Activated CD4-positive, alpha-beta T cell treated with anti-CD3 and anti-CD28 coated beads, Interleukin-2, amount 10 ng/mL, durations not matched to agents 24 days and 14 days (primary cell): ENCODE measurements at regions not wholly inside any gene's neighbourhood (a gene's known extent, or its start where the extent isn't known, plus 50 kb on each side); places are given as distances from the start of the nearest gene placed in this dataset.
"Not testable (repeated sequence)": the region's sequence is repeated elsewhere in the genome, so short reads cannot be mapped to it uniquely, and the experiment has no call there.

ENCODE experiments used
- DNase-seq: peaks from one replicate; pipeline ENCODE4 v3.0.0; 2022
- H3K27ac Mint-ChIP-seq: one replicate; pipeline ENCODE4 v1.8.0; 2022; ENCODE audit warnings: mild to moderate bottlenecking, mixed read lengths
- H3K27me3 Mint-ChIP-seq: one replicate; pipeline ENCODE4 v1.8.0; 2022; ENCODE audit warnings: mixed read lengths
- H3K36me3 Mint-ChIP-seq: one replicate; pipeline ENCODE4 v1.8.0; 2022; ENCODE audit warnings: low read depth, mild to moderate bottlenecking, mixed read lengths
- H3K4me1 Mint-ChIP-seq: one replicate; pipeline ENCODE4 v1.8.0; 2021; ENCODE audit warnings: mixed read lengths
- H3K4me3 Mint-ChIP-seq: one replicate; pipeline ENCODE4 v1.8.0; 2022; ENCODE audit warnings: mild to moderate bottlenecking, moderate library complexity, mixed read lengths
- H3K9me3 Mint-ChIP-seq: one replicate; pipeline ENCODE4 v1.8.0; 2021; ENCODE audit warnings: mixed read lengths
- intact Hi-C: fragments of 100-400 bp; cut with micrococcal nuclease; formaldehyde crosslinking; loops from one replicate; pipeline ENCODE4 v1.15.1; 2023

DNA sequence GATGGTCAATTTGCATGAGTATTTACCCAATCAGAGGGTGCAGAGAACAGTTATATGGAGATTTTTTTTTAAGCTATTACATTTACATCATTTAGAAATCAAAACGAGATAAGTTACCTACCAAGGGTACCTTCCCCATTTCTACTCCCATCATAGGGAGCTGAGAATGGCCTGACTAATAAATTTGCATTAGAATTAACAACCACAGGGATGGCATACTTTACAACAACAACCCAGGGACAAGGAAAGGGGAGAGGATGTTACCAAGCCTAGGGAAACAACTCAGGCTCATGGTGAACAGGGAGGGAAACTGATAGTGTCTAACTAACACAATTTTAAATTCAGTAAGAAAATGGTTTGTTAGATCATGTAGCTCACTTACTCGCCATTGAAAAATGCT lies 105.8 kb upstream of the ZNF658 start:
- intact Hi-C loops, H3K27me3 Mint-ChIP-seq, H3K36me3 Mint-ChIP-seq, H3K4me1 Mint-ChIP-seq, H3K4me3 Mint-ChIP-seq, H3K9me3 Mint-ChIP-seq, H3K27ac Mint-ChIP-seq, DNase-seq: not testable (repeated sequence)

DNA sequence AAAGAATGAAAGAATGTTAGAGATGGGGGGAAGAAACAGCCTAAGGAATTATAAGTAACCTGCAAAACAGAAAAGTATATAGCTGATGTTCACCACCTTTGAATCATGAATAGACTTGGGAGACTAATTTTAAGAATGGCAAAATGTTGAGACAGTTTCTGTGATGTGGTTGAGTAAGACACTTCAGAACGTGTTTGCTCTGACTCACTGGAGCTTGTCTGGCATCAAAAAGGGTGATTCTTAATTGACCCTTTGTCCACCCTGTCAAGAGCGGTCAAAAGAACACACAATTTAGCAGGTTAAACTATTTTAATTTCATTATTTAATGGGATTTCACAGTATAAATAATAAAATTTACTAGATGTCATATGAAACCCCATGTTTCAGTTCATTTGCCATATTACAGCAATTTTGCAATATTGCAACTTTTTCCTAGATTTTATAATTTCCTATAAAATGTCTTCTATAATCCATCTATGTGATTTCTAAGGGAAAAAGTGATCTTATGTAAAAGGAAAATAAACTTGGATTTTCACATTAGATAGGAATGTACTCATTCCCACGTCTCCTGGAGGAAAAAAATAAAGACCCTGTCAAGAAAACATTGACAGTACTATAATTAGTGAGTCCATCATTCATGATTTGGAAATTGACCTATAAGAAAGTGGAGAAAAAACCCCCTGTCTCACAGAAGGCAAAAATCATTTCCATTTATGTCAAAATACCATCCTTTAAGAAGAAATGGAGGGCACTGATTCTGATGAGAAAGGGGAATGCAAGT lies 104.6 kb upstream of the ZNF658 start:
- H3K4me3 Mint-ChIP-seq, H3K9me3 Mint-ChIP-seq, intact Hi-C loops, H3K36me3 Mint-ChIP-seq, H3K27ac Mint-ChIP-seq, H3K4me1 Mint-ChIP-seq, DNase-seq, H3K27me3 Mint-ChIP-seq: not testable (repeated sequence)

DNA sequence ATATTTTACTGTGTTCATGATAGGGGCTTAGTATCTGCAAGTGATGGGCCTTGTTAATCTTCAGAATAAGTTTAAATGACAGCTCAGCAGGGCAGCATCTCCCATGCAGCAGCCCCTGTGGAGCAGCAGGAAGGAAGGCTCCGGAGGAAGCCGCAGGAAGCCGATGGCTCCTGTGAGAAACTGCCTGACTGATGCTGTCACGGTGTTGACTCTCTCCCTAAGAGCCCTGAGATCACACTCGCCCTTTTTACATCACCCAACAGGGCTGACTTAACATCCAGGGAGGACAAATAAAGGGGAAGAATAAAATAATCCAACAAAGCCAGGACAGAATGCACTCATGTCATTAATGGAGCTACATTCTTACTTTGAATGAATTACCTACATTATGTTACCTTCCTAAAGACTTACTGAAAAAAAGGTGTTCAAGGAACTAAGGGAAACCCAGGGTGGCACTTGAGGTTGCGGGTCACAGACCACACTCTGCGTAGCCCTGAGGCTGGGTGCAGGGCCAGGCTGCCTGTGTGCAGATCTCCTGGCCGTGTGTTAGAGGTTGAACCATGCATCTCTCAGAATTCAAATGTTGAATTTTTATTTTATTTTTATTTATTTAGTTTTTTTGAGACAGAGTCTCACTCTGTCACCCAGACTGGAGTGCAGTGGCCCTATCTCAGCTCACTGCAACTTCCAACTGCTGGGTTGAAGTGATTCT lies 102.5 kb upstream of the ZNF658 start:
- intact Hi-C loops, H3K27me3 Mint-ChIP-seq, H3K27ac Mint-ChIP-seq, H3K36me3 Mint-ChIP-seq, H3K4me1 Mint-ChIP-seq, DNase-seq, H3K9me3 Mint-ChIP-seq, H3K4me3 Mint-ChIP-seq: not testable (repeated sequence)

DNA sequence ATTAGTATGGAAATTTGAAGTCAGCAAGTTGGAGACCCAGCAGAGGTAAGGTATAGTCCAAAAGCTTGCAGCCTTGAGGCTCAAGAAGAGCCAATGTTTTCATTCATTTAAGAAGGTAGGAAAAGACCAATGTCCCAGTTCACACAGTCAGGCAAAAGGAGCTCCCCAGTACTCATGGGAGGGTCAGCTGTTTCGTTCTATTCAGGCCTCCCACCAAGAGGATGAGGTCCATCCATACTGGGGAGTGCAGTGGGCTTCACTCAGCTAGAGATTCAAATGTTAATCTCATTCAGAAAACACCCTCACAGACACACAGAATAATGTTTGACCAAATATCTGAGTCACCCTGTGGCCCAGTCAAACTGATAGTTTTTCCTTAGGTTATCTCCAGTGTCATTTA lies 96.9 kb upstream of the ZNF658 start:
- DNase-seq, H3K27ac Mint-ChIP-seq, H3K4me3 Mint-ChIP-seq, intact Hi-C loops, H3K4me1 Mint-ChIP-seq, H3K36me3 Mint-ChIP-seq, H3K9me3 Mint-ChIP-seq, H3K27me3 Mint-ChIP-seq: not testable (repeated sequence)

DNA sequence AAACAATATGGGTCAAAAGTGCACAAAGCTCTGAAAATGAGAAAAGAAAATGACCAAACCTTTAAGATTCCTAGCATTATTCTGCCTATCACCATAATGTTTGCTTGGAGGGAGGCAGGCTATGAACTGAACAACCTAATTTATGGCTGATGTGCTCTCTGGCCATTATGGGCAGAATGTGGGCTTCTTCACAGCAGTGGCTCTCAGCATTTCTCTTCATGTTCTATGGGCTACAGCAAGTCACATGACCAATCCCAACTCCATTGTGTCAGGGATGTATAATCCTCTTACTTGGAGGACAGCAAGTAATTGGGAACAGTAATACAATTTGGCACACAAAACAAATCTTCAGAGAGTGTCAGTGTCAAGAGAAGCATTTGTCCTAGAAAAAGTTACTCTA lies 90.3 kb upstream of the ZNF658 start:
- intact Hi-C loops, H3K27me3 Mint-ChIP-seq, DNase-seq, H3K27ac Mint-ChIP-seq, H3K4me3 Mint-ChIP-seq, H3K4me1 Mint-ChIP-seq, H3K9me3 Mint-ChIP-seq, H3K36me3 Mint-ChIP-seq: not testable (repeated sequence)

DNA sequence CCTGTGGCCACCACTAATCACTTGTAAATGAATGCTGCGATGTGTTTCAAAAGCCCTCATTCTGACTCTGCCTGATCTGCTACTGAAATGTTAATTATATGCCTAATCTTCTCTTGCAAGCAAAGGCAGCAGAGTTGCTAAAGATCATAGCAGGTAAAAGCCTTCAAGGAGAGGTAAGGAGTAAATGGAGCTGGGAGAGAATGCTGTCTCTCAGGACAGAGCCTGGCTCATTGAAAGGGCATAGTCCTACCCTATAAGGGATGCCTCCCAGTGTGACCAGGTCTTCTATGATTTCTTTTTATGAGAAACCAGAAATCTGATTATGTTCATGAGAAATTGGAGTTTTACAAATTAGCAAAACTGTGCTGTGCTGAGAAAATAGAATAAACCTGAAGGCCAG lies 88.2 kb upstream of the ZNF658 start:
- H3K4me3 Mint-ChIP-seq, intact Hi-C loops: not testable (repeated sequence)

DNA sequence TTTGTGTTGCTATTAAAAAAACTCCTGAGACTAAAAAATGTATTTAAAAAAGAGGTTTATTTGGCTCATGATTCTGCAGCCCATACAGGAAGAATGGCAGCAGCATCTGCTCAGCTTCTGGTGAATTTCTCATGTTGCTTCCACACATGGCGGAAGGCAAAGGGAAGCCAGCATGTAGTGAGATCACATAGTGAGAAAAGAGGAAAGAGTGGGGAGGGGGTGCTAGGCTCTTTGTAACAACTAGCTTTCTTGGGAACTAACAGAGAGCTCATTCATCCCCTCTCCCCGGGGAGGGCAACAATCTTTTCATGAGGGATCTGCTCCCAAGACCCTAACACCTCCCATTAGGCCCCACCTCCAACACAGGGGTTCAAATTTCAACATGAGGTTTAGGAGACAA lies 87.6 kb upstream of the ZNF658 start:
- H3K4me1 Mint-ChIP-seq, intact Hi-C loops, H3K27ac Mint-ChIP-seq, H3K9me3 Mint-ChIP-seq, H3K4me3 Mint-ChIP-seq, DNase-seq, H3K36me3 Mint-ChIP-seq, H3K27me3 Mint-ChIP-seq: not testable (repeated sequence)

More for the DNA sequence above, 88.2 kb upstream of the ZNF658 start:
- H3K36me3 Mint-ChIP-seq, H3K27ac Mint-ChIP-seq, H3K27me3 Mint-ChIP-seq, H3K4me1 Mint-ChIP-seq, H3K9me3 Mint-ChIP-seq, DNase-seq: not testable (repeated sequence)

DNA sequence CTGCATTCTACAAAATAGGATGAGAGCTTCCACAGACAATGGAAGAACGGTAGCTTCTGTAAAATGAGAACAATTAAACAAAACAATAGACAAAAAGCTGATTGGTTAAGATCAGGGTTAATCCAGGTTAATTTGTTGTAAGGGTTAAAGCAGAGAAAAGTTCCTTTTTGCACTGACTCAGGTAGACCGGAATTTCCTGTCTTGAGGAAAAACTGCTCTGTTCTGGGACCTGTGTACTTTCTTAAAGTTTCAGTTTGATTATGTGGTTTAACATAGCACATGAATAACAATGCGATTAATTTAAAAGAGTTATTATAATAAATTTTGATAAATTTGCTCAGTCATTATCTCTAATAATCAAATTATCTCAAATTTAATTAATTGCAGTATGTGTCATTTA lies 86.5 kb upstream of the ZNF658 start:
- H3K4me1 Mint-ChIP-seq, H3K36me3 Mint-ChIP-seq, intact Hi-C loops, DNase-seq, H3K27me3 Mint-ChIP-seq, H3K9me3 Mint-ChIP-seq, H3K4me3 Mint-ChIP-seq, H3K27ac Mint-ChIP-seq: not testable (repeated sequence)

DNA sequence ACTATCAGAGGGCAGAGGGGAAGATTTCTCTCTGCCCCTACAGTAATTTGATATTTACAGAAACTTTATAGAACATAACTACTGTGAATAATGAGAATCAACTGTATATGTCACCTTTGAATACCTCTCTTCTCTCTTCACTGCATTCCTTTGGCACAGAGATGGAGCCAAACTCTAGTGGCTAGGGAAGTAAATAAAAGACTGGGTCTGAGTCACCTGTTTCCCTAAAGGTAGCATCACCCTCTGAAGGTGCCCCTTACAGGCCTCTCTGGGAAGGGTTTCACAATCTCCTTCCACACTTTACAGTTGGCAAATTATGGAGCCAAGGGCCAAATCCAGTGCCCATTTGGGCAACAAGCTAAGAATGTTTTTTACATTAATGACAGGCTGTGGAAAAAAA lies 81.0 kb upstream of the ZNF658 start:
- H3K4me3 Mint-ChIP-seq, intact Hi-C loops, H3K27ac Mint-ChIP-seq, H3K36me3 Mint-ChIP-seq, H3K9me3 Mint-ChIP-seq, H3K4me1 Mint-ChIP-seq, H3K27me3 Mint-ChIP-seq, DNase-seq: not testable (repeated sequence)

DNA sequence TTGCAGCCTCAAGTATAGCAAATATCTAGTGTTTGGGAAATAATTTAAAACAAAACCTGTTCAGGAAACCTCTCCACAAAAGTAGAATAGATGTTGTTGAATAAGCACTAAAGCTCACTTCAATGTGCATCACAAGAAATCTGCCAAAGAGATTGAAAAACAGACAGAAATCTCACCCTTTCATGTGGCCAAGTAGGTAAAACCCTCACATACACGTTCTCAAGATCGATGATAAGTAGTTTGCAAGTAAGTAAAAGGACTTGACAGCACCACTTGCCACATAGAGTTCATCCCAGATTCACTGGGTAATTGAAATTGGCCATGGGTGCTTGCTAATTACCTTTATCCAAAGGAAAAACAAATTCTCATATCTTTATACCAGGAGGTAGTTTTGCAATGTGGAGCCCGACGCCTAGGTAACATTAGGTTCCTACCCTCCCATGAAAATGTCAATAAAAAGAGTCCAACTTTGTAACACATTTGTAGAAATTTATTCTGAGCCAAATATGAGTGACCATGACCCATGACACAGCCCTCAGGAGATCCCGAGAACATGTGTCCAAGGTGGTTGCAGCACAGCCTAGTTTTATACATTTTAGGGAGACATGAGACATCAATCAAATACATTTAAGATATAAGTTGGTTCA lies 80.4 kb upstream of the ZNF658 start:
- intact Hi-C loops, H3K4me1 Mint-ChIP-seq, H3K27ac Mint-ChIP-seq, H3K27me3 Mint-ChIP-seq, H3K4me3 Mint-ChIP-seq, DNase-seq, H3K36me3 Mint-ChIP-seq, H3K9me3 Mint-ChIP-seq: not testable (repeated sequence)

DNA sequence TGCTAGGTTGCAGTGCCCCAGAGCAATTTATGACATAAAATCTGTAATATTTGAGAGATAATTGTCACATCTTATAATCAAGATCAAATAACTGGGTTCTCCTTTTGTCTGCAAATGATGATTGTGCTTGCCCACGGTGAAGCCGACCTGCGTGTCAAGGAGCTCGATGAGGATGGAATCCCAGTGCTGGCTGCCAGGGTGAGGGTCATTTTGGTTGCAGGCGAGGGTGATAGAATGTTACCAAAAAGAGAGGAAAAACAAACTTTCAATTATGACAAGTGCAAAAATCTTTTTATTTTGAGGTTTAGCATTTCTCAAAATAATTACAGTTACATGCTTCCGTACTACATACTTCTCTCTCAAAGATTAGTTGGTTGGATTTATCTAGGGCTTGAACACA lies 76.4 kb upstream of the ZNF658 start:
- H3K36me3 Mint-ChIP-seq, DNase-seq, H3K27ac Mint-ChIP-seq, intact Hi-C loops, H3K4me1 Mint-ChIP-seq, H3K9me3 Mint-ChIP-seq, H3K27me3 Mint-ChIP-seq, H3K4me3 Mint-ChIP-seq: not testable (repeated sequence)

DNA sequence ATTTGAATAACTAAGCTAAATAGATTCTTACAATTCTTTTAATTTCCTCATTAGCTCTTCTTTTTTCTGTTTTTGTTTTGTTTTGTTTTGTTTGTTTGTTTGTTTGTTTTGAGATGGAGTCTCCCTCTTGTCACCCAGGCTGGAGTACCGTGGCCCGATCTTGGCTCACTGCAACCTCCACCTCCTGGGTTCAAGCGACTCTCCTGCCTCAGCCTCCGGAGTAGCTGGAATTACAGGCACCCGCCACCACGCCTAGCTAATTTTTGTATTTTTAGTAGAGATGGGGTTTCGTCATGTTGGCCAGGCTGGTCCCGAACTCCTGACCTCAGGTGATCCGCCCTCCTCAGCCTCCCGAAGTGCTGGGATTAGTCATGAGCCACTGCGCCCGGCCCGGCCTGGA lies 70.7 kb upstream of the ZNF658 start:
- H3K27me3 Mint-ChIP-seq, H3K36me3 Mint-ChIP-seq, H3K27ac Mint-ChIP-seq, H3K4me3 Mint-ChIP-seq, H3K9me3 Mint-ChIP-seq, H3K4me1 Mint-ChIP-seq, intact Hi-C loops, DNase-seq: not testable (repeated sequence)

DNA sequence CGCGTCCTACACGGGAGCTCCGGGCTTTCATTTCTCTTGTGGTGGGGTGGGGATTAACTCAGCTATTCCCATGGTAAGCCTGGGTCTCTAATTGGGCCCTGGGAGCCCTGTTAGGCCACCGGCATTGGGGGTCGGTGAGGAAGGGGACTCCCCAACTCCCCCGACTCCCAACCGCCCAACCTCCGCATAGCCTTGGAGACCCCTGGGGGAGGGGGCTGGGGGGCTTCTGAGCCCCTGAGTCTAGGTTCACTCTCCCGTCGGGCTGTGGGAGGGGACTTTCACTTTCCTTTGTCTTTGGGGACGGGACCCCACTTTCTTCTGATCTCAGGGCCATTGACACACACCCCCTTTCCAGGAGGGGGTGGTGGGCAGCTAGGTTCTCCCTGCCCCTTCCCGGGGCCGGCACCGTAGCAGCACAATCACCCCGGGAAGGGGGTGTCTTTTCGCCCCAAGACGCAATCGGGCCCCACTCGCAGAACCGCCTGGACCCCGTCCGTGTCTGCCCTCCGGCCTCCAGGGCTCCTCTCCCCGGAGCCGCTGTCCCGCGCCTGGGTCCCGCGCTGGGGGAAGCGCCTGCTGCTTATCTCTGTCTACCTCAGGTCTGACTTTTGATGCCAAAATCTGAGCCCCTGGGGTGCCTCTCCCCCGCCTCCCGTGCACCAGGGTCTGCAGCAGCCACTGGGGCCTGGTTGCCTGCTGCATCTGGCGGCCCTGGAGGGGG lies 69.6 kb upstream of the ZNF658 start:
- H3K27me3 Mint-ChIP-seq, H3K4me3 Mint-ChIP-seq, DNase-seq, H3K36me3 Mint-ChIP-seq, intact Hi-C loops, H3K4me1 Mint-ChIP-seq, H3K9me3 Mint-ChIP-seq, H3K27ac Mint-ChIP-seq: not testable (repeated sequence)

DNA sequence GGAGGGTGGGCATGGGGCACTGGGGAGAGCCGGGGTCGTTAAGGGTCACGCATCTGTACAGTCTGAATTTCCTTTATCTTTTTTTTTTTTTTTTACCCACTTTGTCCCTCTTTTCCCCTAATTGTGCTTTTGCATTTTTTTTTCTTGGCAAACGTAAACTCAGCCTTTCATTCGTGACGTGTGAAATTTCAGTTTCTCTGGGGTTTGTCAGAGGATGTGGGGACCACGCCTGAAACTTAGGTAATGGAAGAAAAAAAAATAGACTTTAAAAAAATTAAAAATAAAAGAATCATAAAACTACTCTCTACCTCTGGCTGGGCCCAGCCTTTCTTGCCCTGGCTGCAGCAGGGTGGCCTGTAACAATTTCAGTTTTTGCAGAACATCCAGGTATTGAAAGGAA lies 68.3 kb upstream of the ZNF658 start:
- intact Hi-C loops, H3K27me3 Mint-ChIP-seq, DNase-seq, H3K27ac Mint-ChIP-seq, H3K4me1 Mint-ChIP-seq, H3K4me3 Mint-ChIP-seq, H3K36me3 Mint-ChIP-seq, H3K9me3 Mint-ChIP-seq: not testable (repeated sequence)
